GM12872 (cell line): ENCODE measurements at regions not wholly inside any gene's neighbourhood (a gene's known extent, or its start where the extent isn't known, plus 50 kb on each side); places are given as distances from the start of the nearest gene placed in this dataset.

Source experiments
- TF ChIP-seq, protein P1 (sequence below): IDR thresholded peaks from 3 replicates; pipeline ENCODE4 v1.5.1; 2011; ENCODE audit warnings: low read depth, mild to moderate bottlenecking, low read length, moderate library complexity; ENCODE audit not compliant: insufficient read depth

DNA sequence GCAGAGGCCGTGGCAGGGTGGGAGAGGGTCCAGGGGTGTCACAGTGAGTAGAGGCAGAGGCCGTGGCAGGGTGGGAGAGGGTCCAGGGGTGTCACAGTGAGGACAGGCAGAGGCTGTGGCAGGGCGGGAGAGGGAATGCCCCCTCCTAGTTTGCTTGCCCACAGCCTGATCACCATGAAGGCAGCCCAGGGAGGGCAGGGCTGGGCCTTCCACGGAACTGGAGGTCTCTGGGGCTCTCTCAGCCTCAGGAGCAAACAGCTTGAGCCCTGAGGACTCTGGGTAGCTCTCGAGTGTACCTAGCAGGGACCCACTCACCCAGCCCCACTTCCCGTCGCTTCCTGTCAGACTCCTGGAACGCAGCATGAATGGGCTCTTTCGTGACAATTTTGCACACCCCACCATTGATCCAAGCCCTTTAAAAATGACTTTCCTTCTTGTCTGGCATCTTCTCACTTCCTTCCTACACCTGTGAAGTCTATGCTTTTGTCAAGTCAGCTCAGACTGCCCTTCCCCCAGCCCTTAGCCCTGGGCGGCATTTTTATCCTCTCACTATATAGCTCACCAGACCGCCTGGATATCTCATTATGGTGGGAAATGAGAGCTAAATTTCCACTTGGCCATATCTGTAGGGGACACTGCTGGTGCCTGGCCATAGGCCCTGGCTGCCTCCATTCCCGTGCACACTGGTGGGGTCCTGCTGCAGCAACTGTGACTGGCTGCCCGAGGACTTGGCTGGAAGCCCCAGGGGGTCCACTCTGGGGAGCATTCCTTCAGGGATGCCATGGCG is 140.3 kb downstream of the CDC5L start:
- TF ChIP-seq, protein P1, sequence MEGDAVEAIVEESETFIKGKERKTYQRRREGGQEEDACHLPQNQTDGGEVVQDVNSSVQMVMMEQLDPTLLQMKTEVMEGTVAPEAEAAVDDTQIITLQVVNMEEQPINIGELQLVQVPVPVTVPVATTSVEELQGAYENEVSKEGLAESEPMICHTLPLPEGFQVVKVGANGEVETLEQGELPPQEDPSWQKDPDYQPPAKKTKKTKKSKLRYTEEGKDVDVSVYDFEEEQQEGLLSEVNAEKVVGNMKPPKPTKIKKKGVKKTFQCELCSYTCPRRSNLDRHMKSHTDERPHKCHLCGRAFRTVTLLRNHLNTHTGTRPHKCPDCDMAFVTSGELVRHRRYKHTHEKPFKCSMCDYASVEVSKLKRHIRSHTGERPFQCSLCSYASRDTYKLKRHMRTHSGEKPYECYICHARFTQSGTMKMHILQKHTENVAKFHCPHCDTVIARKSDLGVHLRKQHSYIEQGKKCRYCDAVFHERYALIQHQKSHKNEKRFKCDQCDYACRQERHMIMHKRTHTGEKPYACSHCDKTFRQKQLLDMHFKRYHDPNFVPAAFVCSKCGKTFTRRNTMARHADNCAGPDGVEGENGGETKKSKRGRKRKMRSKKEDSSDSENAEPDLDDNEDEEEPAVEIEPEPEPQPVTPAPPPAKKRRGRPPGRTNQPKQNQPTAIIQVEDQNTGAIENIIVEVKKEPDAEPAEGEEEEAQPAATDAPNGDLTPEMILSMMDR, result no peak

DNA sequence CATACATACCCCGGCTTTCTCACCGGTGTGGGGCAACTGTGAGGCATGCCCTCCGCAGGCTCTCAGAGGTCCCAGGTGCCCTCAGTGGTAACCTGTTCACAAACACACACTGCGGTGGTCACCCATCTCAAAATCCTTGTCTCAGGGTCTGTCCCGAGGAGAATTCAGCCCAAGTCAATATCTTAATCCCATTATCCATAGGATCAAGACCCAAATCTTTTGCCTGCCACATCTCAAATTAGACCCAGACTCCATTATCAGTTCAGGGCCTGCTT is 140.8 kb downstream of the CDC5L start:
- TF ChIP-seq, protein P1, result no peak

DNA sequence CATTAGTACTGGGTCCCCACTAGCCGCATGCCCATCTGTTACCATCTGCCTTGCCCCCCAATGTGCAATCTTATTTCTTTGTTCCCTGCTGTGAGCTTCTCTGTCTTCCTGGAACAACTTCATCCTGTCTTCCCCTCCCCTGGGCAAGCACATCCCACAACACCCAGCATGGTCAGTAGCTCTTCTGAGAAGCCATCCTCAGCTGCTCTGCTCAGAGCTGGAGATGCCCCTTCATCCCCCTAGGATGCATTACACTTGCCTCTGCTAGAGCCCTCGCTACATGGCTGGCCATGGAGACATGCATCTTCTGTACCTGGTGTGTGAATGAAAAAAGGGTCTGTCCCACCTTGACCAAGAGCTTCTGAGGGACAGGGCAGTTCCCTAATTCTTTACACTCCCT is 141.2 kb downstream of the CDC5L start:
- TF ChIP-seq, protein P1, result no peak

DNA sequence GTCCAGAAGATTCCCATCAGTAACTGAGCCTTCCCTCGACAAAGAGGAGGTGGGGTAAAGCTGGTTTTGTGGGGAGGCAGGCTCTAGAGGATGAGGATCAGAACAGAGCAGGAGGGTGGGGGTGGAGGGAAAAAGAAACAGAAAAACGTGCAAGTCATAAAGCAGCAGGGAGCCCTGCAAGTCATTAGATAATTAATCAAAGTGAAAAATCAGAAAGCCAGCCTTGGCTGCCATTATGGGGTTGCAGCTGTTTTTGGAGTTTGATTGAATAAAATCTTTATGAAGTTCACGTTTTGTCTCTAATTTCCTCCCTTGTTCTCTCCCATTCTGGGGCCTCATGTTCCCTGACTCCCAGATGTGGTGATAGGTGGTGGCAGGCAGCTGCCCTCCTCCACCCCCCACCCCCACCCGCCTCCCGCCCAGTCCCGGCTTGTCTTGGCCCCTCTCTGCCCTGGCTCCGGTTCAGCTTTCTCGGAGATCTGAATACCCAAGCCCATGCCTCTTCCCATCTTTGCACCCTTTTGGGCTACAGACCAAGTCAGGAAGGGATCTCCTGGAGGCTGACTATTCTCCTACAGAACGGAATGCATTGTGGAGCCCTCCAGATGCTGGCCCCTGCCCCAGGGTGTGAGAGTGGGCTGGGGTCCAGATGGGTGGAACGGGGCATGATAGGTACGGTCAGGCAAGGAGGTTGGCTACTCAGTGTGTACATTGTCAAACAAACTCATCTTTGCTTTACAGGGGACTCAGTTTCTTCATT is 141.8 kb downstream of the CDC5L start:
- TF ChIP-seq, protein P1, result no peak

DNA sequence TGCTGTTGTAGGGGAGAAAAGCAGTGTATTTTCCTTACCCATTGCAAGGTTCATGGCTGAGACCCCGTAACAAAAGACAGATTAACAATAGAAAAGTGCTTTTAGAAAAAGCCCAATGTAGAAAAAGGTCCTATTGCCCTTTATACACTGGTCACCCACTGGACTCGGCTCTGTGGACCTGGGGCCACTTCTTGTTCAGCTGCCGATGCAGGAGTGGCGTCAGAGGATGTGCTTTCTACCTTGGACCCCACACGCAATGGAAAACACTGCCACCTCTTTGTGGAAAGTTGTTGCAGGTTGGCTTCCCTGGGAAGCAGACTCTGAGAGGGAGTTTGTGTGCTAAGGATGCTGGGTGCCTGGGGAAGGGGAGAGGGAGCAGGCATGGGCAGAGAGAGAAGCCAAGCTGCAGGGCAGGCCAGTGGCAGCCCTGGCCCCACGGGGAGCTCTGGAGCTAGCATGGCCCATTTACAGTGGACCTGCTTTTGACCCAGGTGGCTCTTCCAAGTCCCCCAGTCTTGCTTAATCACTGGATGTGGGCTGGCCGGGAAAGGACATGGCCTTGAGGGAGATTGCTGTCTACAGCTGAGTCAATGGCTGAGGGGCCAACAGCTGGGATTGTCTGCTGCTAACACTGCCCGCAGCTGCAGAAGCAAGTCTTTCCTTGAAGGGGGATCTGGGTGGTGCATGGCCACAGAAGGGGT is 142.9 kb downstream of the CDC5L start:
- TF ChIP-seq, protein P1, result no peak

DNA sequence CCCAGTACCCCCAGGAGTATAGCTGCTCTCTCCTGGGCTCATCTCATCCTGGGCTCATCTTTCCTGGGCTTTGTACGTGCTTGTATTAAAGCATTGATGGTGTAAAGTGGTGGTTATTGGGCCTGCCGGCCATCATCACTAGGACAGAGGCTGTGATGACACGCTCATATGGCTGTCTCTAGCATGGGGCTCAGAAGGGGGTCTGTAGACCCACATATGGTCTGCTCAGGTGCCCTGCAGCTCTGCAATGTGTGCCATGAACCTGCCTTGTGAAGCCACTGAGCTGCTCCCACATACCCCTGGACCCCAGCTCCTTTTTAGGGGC is 143.4 kb downstream of the CDC5L start:
- TF ChIP-seq, protein P1, result no peak

DNA sequence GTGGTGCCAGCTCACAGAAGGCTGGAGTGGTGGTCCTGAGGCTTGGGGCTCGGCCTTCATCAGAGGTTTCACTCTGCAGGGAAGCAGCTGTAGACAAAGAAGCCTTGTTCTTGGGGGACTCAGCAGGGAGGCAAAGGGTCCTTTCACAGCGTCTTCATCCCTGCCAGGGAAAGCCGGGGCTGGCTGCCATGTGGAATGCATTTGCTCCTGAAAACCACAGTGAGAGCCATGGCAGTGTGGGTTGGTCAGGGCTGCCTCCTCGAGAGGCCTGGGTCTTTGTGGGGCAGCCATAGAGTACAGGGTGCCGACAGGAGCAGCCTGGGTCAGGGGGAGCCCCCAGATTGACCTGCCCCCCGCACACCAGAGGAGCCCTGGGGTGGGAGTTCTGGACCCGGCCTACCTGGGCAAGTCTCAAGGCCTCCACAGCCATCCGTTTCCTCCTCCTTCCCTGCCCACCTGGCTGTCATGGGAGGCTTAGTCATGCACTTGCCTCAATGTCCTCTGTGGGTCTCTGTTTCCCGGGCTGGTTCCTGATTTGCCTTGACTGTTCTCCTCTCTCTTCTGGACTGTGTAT is 144.0 kb downstream of the CDC5L start:
- TF ChIP-seq, protein P1, result no peak
